KOPT-K1 (cell line): ENCODE measurements at regions not wholly inside any gene's neighbourhood (a gene's known extent, or its start where the extent isn't known, plus 50 kb on each side); places are given as distances from the start of the nearest gene placed in this dataset.

Experiments used
- H3K27ac ChIP-seq: fragments of 200-600 bp; sonication (generic); 2 replicates; pipeline ENCODE4 v1.5.1; 2016; ENCODE audit warnings: antibody characterized with exemption, mild to moderate bottlenecking, low read depth, low read length; ENCODE audit not compliant: poor library complexity, severe bottlenecking
- H3K36me3 ChIP-seq: fragments of 200-600 bp; sonication (generic); 2 replicates; pipeline ENCODE4 v1.5.1; 2017; ENCODE audit warnings: antibody characterized with exemption, mild to moderate bottlenecking, low read length, moderate library complexity; ENCODE audit not compliant: insufficient read depth
- H3K9me3 ChIP-seq: fragments of 200-600 bp; sonication (generic); 2 replicates; pipeline ENCODE4 v1.5.1; 2017; ENCODE audit warnings: antibody characterized with exemption, low read length, mild to moderate bottlenecking; ENCODE audit not compliant: insufficient read depth, poor library complexity, severe bottlenecking

DNA sequence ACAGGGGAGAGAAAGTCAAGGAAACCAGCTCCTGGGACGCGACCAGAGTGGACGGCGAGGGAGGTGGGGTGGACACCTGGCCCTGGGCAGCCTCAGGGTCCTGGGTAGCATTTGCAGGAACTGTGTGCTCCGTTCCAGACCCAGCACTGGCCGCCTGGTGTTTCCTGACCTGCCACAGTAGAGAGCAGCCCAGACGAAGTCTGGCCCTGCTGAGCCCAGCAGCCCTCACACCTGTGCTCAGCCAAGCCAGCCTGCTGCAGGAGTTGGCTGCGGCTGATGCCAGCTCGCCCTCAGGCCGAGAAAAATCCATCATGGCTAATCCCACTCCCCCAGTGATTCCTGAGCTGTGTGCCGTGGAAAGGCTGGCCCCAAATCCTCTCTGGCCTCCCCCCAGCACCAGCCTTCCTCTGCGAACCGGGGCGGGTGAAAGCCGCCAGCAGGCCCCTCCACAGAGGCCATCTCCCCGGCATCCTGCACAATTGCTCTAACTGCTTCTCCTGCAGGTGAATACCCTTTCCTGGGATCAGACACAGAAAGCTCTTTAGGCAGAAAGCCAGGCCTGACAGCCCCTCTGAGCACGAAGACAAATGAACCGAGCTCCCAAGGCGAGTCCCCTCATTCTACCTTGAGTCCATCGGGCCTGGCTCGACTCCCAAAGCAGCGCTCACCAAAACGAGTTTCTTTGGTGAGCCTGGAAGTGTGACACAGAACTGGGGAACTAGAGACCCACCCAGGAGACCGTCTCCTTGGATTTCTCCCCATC is 88.6 kb downstream of the RTL6 start:
- no peaks in the 10 kb centered on the region for H3K9me3 ChIP-seq
- H3K27ac ChIP-seq = no peak overlapping the region
- H3K36me3 ChIP-seq = no peaks in the 10 kb centered on the region

DNA sequence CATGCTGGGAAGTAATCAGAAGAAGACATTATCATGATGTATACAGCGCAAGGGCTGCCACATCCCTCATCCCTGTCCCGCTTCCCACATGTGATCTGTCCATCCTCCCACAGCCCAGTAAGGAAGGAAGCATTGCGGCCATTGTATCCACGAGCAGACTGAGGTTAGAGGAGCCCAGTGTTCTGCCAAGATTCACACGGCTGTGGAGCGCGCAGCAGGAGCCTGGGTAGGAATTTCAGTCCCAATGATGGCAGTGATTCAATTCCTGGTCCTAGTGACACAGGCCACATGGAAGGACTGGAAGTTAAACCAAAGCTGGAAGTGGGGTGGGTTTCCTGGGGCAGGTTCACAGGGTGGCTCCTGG is 89.2 kb downstream of the RTL6 start:
- Histone ChIP-seq H3K9me3 (no peaks in the 10 kb centered on the region), H3K27ac (no peak overlapping the region), H3K36me3 (no peaks in the 10 kb centered on the region)

DNA sequence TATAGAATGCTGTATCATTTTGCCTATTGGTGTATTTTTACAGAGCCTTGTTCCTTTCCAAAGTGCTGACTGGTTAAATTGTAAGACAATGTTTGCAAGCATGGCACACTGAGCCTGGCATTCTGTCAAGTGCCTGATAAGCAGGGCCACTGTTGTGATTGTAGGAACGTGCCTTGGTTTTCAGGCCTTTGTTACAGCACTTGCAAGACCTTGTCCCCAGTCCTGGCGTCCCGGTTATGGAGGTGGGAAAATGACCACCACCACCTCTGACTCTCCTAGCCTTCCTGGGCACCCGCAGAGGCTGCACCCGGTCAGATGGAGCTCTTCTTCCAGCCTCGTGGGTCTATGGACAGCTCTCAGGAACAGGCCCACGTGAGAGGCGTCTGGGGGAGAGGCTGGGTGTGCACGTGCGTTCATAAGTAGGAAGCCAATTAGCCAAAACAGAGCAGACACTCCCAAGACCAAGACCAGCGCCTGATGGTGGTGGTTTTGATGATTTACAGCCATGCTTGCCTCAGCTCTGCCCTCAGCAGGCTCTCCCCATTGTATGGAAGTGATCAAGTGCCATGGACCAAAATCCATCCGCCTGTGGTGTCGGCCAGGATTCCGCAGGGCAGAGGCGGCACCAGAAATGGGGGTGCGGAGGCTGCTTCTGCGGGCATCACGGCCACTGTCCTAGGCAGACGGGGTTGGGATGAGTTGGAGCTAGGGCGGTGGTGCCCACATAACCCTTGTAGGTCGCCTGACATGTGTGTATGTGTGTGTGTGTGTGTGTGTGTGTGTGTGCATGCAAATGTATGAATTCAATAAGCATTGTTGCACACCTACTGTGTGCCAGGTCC is 89.8 kb downstream of the RTL6 start:
- H3K36me3 ChIP-seq = no peaks in the 10 kb centered on the region

DNA sequence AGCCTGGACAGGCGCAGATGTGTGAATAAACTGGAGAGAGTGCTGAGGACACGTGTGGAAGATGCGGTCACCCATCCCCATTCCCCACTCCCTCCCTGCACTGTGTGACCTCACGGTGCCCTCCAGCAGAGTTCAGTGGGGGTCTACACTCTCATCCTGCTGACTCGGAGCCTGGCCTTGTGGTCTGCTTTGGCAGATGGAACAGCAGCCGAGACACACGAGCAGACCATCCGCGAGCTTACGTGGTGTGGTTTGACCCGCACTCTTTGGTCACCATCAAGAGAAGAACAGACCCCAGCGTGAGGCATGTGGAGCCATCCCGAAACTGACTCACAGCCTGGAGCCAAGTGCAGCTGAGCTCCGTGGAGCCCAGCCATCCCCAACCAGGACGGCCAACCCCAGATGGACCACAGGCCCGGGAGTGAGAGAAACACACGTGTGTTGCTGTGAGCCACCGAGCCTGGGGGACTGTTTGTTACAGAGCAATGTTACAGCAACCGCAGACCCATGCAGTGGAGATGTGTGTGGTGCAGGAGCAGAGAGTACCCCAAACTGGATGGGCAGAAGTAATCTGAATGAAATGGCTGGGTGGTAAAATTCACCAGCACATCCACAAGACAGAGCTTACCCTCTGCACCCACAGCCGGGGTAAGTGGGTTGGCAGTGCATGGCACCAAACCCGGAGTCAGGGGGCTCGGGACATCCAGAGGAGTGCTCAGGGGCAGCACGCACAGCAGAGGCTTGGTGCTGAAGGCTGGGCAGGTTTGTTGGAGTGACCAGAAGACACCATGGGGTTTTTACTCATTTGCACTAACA is 90.7 kb downstream of the RTL6 start:
- Histone ChIP-seq H3K36me3 (no peaks in the 10 kb centered on the region), H3K27ac (no peak overlapping the region), H3K9me3 (no peaks in the 10 kb centered on the region)

More for the DNA sequence above, 89.8 kb downstream of the RTL6 start:
- Histone ChIP-seq H3K27ac (no peak overlapping the region), H3K9me3 (no peaks in the 10 kb centered on the region)

DNA sequence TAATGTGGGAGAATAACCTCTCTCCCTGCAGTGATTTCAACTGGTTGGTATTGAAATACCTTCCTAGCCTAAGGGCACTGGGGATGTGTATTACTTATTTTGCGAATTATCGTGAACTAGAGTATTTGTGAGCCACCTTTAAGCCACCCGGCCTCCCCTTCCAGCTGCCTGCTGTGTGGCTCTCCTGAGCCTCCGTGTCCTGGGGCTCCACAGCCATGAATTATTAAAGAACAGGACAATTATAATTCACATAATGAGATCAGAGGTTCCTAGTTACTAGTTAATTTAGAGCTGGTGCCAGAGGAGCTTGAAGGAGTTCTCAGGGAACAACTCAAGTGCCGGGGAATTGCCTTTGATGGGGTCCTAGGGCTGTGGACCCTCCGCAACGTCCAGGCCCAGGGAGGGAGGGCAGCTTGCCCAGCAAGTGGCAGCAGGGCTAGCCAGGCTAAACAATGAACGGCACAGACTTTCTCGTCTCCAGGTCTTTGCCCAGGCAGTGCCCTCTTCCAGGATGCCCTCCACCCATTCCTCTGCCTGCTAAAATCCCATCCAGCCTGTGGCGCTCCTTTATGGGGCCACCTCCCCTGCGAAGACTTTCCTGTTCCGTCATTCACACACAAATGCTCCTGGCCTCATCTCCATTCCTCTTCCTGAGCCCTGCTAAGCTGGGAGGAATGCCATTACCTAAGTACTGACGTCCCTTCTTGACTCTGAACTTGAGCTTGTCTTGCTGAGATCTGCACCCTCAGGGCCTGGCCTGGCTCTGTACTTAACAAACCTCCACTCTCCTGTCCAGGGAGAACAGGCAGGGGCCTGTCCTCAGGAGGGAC is 91.5 kb downstream of the RTL6 start:
- H3K36me3 ChIP-seq = no peaks in the 10 kb centered on the region
- no peaks in the 10 kb centered on the region for H3K9me3 ChIP-seq
- no peak overlapping the region for H3K27ac ChIP-seq

DNA sequence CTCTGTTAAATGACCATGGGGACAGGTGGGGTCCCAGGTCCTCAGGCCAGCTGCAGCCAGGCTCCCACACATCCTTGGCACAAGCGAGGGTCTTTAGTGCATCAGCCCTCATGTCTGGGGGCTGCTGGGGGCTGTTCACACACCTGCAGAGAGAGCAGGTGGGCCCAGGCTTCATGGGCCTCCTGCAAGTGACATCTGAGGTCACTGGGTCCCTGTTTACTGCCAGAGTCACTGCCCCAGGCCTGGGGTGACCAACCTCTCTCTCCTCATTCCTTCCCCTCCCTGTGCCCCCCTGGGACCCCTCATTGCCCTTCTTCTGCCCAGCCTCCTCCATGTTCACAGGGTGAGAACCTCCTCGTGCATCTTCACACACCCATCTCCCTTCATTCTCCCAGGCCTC is 92.4 kb downstream of the RTL6 start:
- Histone ChIP-seq H3K27ac (no peak overlapping the region), H3K36me3 (no peaks in the 10 kb centered on the region), H3K9me3 (no peaks in the 10 kb centered on the region)

DNA sequence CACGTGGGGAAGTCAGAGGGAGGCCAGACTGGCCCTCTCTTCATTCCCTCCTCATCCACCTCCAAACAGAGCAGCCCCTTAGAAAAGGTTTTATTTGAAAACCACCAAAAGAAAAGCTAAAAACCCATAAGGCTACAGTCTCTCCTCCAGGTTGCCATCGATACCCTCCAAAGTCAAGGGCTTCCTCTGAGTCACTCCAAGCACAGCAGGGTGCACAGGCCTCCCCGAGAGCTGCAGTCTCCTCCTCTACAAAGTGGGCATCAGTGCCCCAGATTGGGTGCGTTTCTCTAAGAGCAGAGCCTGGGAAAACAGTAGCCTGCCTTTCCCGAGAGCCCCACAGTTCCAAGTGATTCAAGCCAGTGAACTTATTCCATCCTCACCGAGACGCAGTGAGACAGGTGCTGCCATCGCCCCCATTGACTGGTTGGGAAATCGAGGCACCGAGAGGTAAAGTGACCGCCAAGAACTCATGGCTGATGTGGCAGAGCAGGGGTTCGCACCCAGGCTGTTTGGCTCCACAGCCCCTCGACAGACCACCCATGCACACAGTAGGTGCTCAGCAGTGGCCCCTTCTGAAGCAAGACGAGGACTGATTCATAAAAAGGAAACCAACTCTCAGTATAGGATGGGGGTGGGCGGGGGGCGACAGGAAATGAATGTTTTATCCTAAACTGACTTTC is 91.7 kb upstream of the SHISAL1 start:
- H3K9me3 ChIP-seq = no peaks in the 10 kb centered on the region
- H3K36me3 ChIP-seq = no peaks in the 10 kb centered on the region
- no peak overlapping the region for H3K27ac ChIP-seq

DNA sequence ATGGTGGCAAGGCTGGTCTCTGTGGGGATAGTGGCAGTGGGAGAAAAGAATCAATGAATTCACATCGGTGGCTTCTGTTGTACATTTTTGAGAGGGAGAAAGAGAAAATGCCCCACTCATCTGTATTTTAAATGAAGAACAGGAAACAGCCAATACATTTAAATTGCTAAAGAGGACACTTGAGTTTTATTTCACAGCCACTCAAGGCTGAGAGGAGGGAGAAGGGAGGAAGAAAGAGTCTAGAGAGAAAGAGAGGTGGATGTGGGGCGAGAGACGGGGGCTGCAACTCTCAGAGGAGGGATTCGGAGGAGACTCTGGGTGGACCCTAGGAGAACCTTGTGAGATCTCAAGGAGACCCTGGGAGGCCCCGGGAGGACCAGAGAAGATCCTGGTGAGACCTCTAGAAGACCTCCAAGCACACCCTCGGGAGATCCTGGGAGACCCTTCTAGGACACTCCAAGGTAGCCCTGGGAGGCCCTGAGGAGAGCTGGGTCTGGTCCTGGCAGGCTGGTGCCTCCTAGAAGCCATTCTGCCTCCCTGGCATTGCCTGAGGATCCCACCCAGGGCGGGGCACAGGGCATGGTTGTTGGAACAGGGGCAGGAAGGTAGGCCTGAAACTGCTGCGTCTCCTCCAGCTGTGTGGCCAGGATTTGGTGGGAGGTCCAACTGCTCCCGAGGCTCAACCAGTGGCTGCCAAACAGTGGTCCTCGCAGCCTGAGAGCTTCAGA is 91.0 kb upstream of the SHISAL1 start:
- no peak overlapping the region for H3K27ac ChIP-seq
- no peaks in the 10 kb centered on the region for H3K9me3 ChIP-seq
- H3K36me3 ChIP-seq = no peaks in the 10 kb centered on the region

DNA sequence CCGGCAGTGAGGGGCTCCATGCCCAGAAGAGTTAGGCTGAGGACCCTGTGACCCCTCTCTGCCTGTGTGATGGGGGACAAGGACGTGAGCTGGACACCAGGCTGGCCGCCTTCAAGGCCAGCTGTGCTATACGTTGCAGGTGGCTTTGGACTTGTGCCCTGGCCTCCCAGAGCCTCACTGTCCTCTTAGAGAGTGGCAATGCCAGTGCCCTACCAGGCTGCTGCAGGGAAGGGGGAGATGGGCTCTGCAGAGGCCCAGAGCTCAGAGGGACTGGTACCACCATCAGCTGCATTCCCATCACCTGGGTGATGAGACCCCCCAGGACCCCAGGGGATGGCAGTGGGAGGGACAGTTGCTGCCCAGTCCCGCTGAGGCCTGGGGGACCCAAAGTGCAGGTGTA is 90.4 kb upstream of the SHISAL1 start:
- Histone ChIP-seq H3K36me3 (no peaks in the 10 kb centered on the region), H3K27ac (no peak overlapping the region), H3K9me3 (no peaks in the 10 kb centered on the region)

DNA sequence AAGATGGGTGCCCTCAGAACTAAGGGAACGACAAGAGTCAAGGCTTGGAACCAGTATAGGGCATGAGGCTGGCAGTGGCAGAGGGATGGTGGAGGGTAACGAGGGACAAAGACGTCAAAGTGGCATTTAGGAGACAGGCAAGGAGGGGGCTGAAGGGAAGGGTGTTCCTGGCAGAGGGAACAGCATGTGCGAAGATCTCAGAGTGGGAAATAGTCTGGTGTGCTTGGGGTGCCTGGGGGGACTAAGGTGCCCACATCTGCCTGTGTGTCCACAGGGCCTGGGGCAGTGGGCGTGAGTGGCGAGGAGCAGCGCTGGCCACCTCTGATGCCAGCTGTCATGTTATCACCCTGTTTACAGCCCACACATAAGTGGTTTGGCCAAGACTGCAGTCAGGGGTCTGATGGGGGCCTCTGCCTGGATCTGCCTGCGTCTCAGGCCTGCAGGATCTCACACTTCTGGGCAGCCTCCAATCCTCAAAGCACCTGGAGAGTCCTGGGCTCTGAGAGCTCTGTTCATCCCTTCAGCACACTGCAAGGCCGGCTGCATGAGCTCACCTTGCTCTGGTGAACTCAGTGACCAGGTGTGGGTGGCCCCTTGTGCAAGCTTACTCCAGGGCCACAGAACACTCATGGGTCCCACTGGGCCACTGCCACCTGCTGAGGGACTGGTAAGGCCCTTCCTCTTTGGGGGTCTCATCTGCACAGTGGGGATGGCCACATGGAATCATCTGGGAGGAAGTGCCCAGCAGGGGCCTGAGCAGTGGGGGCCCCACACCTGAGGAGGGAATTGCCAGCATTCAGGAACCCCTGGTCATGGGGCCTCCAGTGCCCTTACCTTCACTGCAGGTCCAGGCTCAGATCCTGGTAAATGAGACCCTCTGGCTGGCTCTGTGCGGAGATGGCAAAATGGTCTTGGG is 89.7 kb upstream of the SHISAL1 start:
- H3K9me3 ChIP-seq = no peaks in the 10 kb centered on the region
- no peaks in the 10 kb centered on the region for H3K36me3 ChIP-seq
- H3K27ac ChIP-seq = no peak overlapping the region

DNA sequence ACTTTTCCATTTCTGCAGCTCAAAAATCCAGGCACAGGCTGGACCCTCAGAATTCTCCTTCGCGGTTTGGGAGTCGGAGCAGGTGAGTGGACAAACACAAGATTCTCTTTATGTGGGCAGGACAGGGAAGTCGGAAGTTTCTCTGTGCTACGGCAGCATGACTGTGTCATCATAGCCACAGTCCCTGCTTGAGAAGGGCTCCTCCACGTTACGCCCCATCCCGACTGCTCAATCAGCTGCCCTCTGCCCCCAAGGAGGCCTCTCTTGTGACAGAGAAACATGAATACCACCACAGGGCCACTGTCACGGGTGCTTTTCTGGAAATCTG is 89.0 kb upstream of the SHISAL1 start:
- H3K36me3 ChIP-seq = no peaks in the 10 kb centered on the region
- H3K27ac ChIP-seq = no peak overlapping the region
- no peaks in the 10 kb centered on the region for H3K9me3 ChIP-seq

DNA sequence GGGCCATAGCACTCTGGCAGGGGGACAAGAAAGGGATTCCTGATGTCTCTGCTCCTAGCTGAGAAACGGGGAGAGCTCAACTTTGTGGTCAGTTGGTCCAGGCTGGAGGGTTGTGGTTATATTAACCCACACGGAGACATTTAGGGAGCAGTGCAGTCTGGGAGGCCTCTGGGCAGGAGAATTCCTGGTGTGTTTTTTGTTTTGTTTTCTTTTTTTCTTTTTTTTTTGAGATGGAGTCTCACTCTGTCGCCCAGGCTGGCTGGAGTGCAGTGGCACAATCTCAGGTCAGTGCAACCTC is 88.0 kb upstream of the SHISAL1 start:
- no peaks in the 10 kb centered on the region for H3K9me3 ChIP-seq
- H3K36me3 ChIP-seq = no peaks in the 10 kb centered on the region
- no peak overlapping the region for H3K27ac ChIP-seq
